NB4 (cell line): ENCODE measurements at regions not wholly inside any gene's neighbourhood (a gene's known extent, or its start where the extent isn't known, plus 50 kb on each side); places are given as distances from the start of the nearest gene placed in this dataset.

ENCODE experiments used
- DNase-seq: peaks from one replicate; pipeline ENCODE4 v3.0.0; 2010; ENCODE audit warnings: low read depth
- H3K4me3 ChIP-seq: one replicate; pipeline ENCODE4 v1.5.1; 2011; ENCODE audit warnings: mild to moderate bottlenecking, low read depth, low read length, moderate library complexity
- MYC ChIP-seq: IDR thresholded peaks from 2 replicates; pipeline ENCODE4 v1.6.1; 2011; ENCODE audit warnings: low read depth, low read length
- POLR2A ChIP-seq: IDR thresholded peaks from 2 replicates; pipeline ENCODE4 v1.6.1; 2011; ENCODE audit warnings: mild to moderate bottlenecking; ENCODE audit not compliant: insufficient read length; ENCODE audit errors: extremely low read depth
- TF ChIP-seq, protein P1 (sequence below): IDR thresholded peaks from 2 replicates; pipeline ENCODE4 v1.6.1; 2011; ENCODE audit warnings: low read depth, low read length
- TF ChIP-seq, protein P2 (sequence below): IDR thresholded peaks from one replicate; pipeline ENCODE4 v1.5.1; 2012; ENCODE audit warnings: low read depth, low read length

DNA sequence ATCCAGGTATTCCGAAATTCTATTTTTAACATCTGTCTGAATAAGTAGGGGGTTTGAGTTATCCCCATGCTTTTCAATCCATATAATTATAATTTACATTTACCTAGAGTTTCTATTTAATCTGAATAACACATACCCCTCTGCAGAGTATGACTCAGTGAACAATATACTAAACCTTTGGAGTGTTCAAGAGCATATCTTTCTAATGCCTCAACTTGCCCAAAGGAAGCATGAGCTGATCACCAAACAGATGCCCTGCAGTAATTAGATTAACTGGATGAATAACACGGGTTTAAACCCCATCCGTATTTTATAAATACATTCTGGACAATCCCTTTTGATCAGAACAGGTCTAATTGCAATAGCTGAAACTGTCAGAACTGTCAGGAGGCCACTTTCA, 897.1 kb downstream of the TFAP2A start:
- no peak overlapping the region for H3K4me3 ChIP-seq
- TF ChIP-seq, protein P1, sequence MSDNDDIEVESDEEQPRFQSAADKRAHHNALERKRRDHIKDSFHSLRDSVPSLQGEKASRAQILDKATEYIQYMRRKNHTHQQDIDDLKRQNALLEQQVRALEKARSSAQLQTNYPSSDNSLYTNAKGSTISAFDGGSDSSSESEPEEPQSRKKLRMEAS: no peak
- TF ChIP-seq POLR2A (no peak), MYC (no peak)
- no peak for DNase-seq

DNA sequence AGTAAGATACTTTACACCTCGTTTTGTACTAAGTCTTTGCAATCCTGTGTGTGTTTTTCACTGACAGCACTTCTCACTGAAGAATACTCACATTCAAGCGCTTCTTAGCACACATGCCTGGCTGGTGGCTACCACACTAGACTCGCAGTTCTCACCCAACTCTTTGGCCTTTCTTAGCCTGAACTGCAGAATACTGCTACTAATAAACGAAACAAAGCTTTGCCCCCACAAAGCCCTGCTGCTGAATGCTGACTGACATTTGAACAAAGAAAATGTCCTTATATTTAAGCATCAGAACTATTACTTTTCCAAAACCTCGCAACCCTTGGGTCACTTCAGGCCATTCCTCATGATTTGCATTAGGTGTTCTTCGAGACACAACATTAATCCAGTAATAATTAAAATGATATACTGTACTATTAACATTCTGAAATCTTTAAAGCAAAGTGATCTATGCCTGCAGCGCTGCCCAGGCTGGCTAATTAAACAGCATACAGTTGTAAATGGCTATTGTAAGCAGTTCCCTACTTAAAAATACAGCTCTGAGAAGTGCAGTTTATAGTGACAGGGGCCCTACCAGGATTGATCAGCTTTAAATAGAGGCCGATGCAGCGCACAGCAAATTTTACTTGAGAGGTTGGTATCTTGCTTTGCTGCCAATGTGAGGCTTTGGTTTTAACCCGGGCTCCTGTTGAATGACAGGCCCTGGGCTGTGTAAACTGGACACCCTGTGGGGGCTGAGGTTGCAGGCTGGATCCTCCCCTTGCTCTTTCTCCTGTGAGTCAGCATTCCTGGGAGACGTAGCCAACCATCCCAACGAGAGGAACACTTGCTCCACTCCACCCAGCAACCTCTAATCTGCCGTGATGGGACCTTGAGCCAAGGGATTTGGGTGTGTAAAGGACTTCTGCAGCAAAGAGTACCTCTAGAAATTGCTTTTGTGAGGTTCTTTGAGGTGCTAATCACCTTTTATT, 899.0 kb downstream of the TFAP2A start:
- TF ChIP-seq, protein P1: no peak
- no peak for TF ChIP-seq POLR2A
- no peak for TF ChIP-seq MYC
- H3K4me3 ChIP-seq: no peak overlapping the region
- no peak for DNase-seq

DNA sequence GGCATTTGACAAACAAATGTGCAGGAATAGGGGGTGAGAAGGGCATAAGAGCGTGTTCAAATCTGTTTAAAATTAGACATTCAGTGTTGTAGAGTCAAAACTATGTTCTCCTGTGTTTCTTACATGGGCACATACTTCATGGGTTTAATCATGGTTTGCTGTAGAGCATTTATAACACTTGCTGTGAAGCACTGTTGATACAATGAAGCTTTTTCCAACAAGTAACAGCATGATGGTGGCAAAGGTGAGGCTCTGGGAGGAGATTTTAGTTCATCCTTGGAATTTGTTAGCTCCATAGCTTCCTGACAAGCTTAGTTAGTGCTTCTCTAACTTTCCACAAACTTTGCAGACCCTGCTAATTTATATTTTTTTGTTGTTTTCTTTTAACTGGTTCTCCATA, 900.7 kb downstream of the TFAP2A start:
- H3K4me3 ChIP-seq: no peak overlapping the region
- TF ChIP-seq MYC: no peak
- no peak for TF ChIP-seq POLR2A
- TF ChIP-seq, protein P1: no peak
- TF ChIP-seq, protein P2, sequence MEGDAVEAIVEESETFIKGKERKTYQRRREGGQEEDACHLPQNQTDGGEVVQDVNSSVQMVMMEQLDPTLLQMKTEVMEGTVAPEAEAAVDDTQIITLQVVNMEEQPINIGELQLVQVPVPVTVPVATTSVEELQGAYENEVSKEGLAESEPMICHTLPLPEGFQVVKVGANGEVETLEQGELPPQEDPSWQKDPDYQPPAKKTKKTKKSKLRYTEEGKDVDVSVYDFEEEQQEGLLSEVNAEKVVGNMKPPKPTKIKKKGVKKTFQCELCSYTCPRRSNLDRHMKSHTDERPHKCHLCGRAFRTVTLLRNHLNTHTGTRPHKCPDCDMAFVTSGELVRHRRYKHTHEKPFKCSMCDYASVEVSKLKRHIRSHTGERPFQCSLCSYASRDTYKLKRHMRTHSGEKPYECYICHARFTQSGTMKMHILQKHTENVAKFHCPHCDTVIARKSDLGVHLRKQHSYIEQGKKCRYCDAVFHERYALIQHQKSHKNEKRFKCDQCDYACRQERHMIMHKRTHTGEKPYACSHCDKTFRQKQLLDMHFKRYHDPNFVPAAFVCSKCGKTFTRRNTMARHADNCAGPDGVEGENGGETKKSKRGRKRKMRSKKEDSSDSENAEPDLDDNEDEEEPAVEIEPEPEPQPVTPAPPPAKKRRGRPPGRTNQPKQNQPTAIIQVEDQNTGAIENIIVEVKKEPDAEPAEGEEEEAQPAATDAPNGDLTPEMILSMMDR: no peak
- no peak for DNase-seq

DNA sequence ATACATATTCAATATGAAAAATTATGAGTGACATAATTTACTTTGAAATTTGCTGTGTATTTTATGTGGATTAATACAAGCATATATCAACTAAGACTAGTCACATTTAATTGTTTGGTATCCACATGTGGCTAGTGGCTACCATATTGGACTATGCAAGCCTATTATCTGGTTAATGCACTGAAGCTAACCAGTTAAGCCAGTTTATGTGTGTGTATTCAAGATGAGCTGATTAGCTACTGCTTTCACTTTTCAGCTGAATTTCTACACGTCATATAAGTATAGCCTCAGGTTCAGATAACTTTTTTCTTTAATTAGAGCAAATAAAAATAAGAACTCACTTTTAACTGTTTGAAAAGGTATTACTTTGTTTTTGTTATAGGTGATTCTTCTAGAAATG, 903.7 kb downstream of the TFAP2A start:
- TF ChIP-seq, protein P1: no peak
- TF ChIP-seq POLR2A (no peak), MYC (no peak)
- TF ChIP-seq, protein P2: no peak
- DNase-seq: no peak
- H3K4me3 ChIP-seq: no peak overlapping the region

DNA sequence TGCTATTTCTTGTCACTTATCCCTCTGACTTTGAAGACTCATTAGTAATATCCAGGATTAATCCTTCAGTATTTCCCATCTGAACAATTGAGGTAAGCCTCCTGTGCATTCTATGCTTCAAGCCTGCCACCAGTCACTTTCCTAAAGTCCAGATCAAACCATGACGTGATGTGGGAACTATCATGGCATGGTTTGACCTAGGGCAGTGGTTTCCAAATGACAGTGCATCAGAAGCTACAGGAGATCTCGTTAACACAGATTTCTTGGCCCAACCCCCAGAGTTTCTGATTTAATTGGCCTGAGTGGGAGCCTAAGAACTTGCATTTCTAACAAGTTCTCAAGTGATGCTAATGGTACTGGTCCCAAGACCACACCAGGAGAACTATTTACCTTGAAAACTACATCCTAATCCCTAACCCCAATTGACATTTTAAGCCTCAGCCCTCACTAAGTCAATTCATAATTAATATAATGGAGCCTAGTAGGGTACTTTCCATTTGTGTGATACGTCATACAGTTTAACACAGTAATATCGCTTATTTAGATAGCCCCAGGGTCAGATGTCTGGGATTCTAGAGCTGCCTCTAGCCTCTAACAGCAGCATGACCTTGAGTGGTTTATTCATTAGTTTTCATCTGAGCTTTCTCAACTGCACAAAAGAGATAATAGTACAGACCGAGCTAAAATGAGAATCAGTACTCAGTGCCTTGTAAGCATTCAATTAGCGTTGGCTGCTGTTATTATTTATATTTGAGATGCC, 907.6 kb downstream of the TFAP2A start:
- TF ChIP-seq, protein P1: no peak
- TF ChIP-seq, protein P2: no peak
- TF ChIP-seq MYC: no peak
- TF ChIP-seq POLR2A: no peak

DNA sequence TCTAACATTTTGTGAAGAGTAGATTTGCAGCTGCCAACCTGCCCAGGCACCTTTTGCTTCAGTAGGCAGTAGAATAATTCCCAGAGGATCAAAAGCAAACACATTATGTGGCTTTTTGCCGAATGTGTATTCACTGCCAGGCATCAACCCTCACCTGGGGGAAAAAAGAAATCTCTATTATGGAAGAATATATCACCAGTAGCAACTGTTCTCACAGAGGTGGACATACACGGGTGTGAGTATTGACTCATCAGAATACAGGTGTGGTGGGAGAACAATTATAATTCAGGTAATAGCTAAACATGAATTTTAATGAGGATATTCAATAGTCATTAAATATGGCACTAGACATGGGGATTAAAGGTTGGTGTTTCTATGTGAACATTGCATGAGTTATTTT, 910.7 kb downstream of the TFAP2A start:
- DNase-seq: no peak
- TF ChIP-seq, protein P2: no peak
- TF ChIP-seq POLR2A (no peak), MYC (no peak)
- TF ChIP-seq, protein P1: no peak
- H3K4me3 ChIP-seq: no peak overlapping the region

More for the DNA sequence above, 907.6 kb downstream of the TFAP2A start:
- no peak overlapping the region for H3K4me3 ChIP-seq
- DNase-seq: no peak
